Smooth muscle cell (in vitro differentiated cells): ENCODE measurements at regions not wholly inside any gene's neighbourhood (a gene's known extent, or its start where the extent isn't known, plus 50 kb on each side); places are given as distances from the start of the nearest gene placed in this dataset.

ENCODE experiments used
- DNase-seq: peaks from one replicate; lab custom pipeline; 2025; ENCODE audit not compliant: unreplicated experiment; lab: John Stamatoyannopoulos, UW
- H2AFZ ChIP-seq: fragments of 200-600 bp; sonication (generic); 2 replicates; pipeline ENCODE4 v1.6.0; 2016; ENCODE audit warnings: antibody characterized with exemption, low read depth, mild to moderate bottlenecking
- H3F3A ChIP-seq: fragments of 200-600 bp; sonication (generic); 2 replicates; pipeline ENCODE4 v1.6.0; 2017; ENCODE audit warnings: antibody characterized with exemption, low read depth
- H3K27ac ChIP-seq: fragments of 200-600 bp; sonication (generic); 2 replicates; pipeline ENCODE4 v1.5.1; 2016; ENCODE audit warnings: low read depth, mild to moderate bottlenecking
- H3K27me3 ChIP-seq: fragments of 200-600 bp; sonication (generic); 2 replicates; pipeline ENCODE4 v1.6.1; 2016; ENCODE audit warnings: low read depth, mild to moderate bottlenecking
- H3K36me3 ChIP-seq: fragments of 200-600 bp; sonication (generic); 2 replicates; pipeline ENCODE4 v1.5.1; 2016; ENCODE audit warnings: low read depth
- H3K4me1 ChIP-seq: fragments of 200-600 bp; sonication (generic); 2 replicates; pipeline ENCODE4 v1.5.1; 2016; ENCODE audit warnings: low read depth
- H3K4me2 ChIP-seq: fragments of 200-600 bp; sonication (generic); 2 replicates; pipeline ENCODE4 v1.6.0; 2016; ENCODE audit warnings: mild to moderate bottlenecking
- H3K4me3 ChIP-seq: fragments of 200-600 bp; sonication (generic); 2 replicates; pipeline ENCODE4 v1.5.1; 2016; ENCODE audit warnings: mild to moderate bottlenecking
- H3K79me2 ChIP-seq: fragments of 200-600 bp; sonication (generic); 2 replicates; pipeline ENCODE4 v1.6.0; 2016; ENCODE audit warnings: low read depth, mild to moderate bottlenecking
- H3K9ac ChIP-seq: fragments of 200-600 bp; sonication (generic); 2 replicates; pipeline ENCODE4 v1.6.0; 2016; ENCODE audit warnings: low read depth
- H3K9me3 ChIP-seq: fragments of 200-600 bp; sonication (generic); replicated peaks from 2 replicates; pipeline ENCODE4 v1.5.1; 2016; ENCODE audit warnings: low read depth
- H4K20me1 ChIP-seq: fragments of 200-600 bp; sonication (generic); 2 replicates; pipeline ENCODE4 v1.6.0; 2016; ENCODE audit warnings: low read depth
- WGBS: methylation state at CpG from one replicate; pipeline ENCODE4 v1.1.7; 2016; ENCODE audit warnings: low lambda C conversion rate; 5-methylcytosine and 5-hydroxymethylcytosine counted together
- TF ChIP-seq, protein P1 (sequence below): fragments of 200-600 bp; sonication (generic); IDR thresholded peaks from 2 replicates; pipeline ENCODE4 v1.5.1; 2017; ENCODE audit warnings: borderline replicate concordance, mild to moderate bottlenecking, antibody characterized with exemption; ENCODE audit not compliant: insufficient read depth, poor library complexity, severe bottlenecking

DNA sequence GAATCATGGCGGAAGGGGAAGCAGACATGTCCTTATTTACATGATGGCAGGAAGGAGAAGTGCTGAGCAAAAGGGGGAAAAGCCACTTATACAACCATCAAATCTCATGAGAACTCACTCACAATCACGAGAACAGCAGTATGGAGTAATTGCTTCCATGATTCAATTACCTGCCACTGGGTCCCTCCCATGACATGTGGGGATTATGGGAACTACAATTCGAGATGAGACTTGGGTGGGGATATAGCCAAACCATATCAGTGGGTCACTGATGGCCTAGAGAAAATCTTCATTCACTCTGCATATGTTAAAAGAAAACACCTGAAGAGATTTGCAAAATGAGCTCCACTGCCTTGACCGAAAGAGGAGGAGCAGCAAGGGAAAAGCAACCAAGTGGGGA, 130.3 kb upstream of the FAM20A start:
- Histone ChIP-seq H2AFZ (no peak overlapping the region), H3K27me3 (no peaks in the 10 kb centered on the region), H3K4me1 (peaks cover 13% of the 10 kb centered on the region), H3K4me3 (no peak overlapping the region), H3K9me3 (no peaks in the 10 kb centered on the region), H3K4me2 (no peak overlapping the region), H3K79me2 (no peaks in the 10 kb centered on the region), H3K36me3 (no peaks in the 10 kb centered on the region), H3K27ac (no peak overlapping the region), H3K9ac (no peak overlapping the region), H3F3A (peaks cover 5% of the 10 kb centered on the region), H4K20me1 (no peaks in the 10 kb centered on the region)
- 78% methylated on average over 4 of the region's 4 CpGs for WGBS
- TF ChIP-seq, protein P1, sequence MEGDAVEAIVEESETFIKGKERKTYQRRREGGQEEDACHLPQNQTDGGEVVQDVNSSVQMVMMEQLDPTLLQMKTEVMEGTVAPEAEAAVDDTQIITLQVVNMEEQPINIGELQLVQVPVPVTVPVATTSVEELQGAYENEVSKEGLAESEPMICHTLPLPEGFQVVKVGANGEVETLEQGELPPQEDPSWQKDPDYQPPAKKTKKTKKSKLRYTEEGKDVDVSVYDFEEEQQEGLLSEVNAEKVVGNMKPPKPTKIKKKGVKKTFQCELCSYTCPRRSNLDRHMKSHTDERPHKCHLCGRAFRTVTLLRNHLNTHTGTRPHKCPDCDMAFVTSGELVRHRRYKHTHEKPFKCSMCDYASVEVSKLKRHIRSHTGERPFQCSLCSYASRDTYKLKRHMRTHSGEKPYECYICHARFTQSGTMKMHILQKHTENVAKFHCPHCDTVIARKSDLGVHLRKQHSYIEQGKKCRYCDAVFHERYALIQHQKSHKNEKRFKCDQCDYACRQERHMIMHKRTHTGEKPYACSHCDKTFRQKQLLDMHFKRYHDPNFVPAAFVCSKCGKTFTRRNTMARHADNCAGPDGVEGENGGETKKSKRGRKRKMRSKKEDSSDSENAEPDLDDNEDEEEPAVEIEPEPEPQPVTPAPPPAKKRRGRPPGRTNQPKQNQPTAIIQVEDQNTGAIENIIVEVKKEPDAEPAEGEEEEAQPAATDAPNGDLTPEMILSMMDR, result no peak
- no peak for DNase-seq

DNA sequence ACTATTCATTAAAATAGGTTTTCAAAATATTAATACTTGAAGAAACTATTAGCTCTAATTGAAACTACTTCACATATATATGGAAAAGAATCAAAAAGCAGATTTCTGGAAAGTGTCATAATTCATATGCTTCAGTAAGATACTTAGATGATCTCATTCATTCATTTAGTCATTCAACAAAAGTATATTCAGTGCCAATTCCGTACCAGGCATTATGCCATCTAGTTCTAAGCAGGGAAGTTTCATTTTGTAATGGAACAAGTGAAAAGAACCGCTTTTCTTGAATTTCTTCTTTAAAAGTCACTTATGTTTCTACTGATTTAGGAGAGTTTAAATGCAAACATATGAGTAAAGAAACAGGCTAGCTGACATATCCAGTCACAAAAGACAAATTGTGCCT, 118.3 kb upstream of the FAM20A start:
- DNase-seq, result no peak
- 87% methylated on average over 2 of the region's 2 CpGs for WGBS
- H3K9me3 ChIP-seq, result no peaks in the 10 kb centered on the region
- H3K27ac ChIP-seq, result no peak overlapping the region
- no peak overlapping the region for H3K9ac ChIP-seq
- H3K36me3 ChIP-seq, result no peaks in the 10 kb centered on the region
- H3F3A ChIP-seq, result no peaks in the 10 kb centered on the region
- no peaks in the 10 kb centered on the region for H4K20me1 ChIP-seq
- H3K4me1 ChIP-seq, result no peaks in the 10 kb centered on the region
- H2AFZ ChIP-seq, result no peak overlapping the region
- no peak overlapping the region for H3K4me3 ChIP-seq
- no peaks in the 10 kb centered on the region for H3K79me2 ChIP-seq
- no peaks in the 10 kb centered on the region for H3K27me3 ChIP-seq
- TF ChIP-seq, protein P1, result no peak
- no peak overlapping the region for H3K4me2 ChIP-seq

DNA sequence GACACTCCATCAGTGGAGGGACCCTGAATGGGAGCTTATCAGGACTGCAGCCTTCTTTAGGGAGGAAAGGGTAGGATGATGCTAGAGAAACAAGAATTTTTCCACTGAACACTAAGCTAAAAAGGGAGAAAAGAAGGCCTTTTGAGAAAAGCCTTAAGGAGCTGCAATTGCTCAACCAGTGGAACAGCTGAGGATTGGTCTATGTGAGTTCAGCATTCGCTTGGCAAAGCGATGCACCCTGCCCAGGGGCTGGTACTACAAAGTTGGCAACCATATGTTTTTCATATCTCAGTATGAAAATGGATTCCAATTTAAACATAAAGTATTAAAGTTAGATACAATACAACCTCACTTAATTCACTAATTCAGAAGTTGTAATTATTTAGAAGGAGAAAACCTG, 117.8 kb upstream of the FAM20A start:
- WGBS, result 95% methylated on average over 2 of the region's 2 CpGs
- no peak overlapping the region for H3K9ac ChIP-seq

DNA sequence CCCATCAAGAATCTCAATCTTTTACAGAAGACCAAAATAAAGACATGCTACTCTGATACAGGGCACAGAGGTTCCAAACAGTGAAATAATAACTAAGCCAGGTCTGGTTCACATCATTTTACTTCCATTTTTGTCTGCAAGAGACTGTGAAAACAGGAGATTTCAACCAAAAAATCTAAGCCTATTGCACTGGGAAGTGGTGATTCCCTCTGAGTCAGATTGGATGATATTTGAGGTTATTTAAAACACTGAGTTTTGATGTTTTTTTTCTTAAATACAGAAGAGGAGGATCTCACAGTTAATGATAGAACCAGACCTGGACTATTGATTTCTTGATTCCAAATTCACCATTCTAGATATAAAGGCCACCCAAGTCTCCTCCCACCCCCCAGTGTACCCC, 117.3 kb upstream of the FAM20A start:
- Histone ChIP-seq H3K79me2 (no peaks in the 10 kb centered on the region), H4K20me1 (no peaks in the 10 kb centered on the region), H3K36me3 (no peaks in the 10 kb centered on the region), H3K9ac (no peak overlapping the region), H3K4me1 (no peaks in the 10 kb centered on the region), H2AFZ (no peak overlapping the region), H3K9me3 (no peaks in the 10 kb centered on the region), H3K4me2 (no peak overlapping the region), H3K4me3 (no peak overlapping the region), H3F3A (no peaks in the 10 kb centered on the region), H3K27me3 (no peaks in the 10 kb centered on the region), H3K27ac (no peak overlapping the region)
- TF ChIP-seq, protein P1, result no peak
- no peak for DNase-seq

More for the DNA sequence above, 117.8 kb upstream of the FAM20A start:
- Histone ChIP-seq H4K20me1 (no peaks in the 10 kb centered on the region), H3K27ac (no peak overlapping the region), H3K4me2 (no peak overlapping the region), H3K36me3 (no peaks in the 10 kb centered on the region), H3K4me3 (no peak overlapping the region), H3F3A (no peaks in the 10 kb centered on the region), H3K27me3 (no peaks in the 10 kb centered on the region), H3K9me3 (no peaks in the 10 kb centered on the region), H3K79me2 (no peaks in the 10 kb centered on the region), H3K4me1 (no peaks in the 10 kb centered on the region), H2AFZ (no peak overlapping the region)
- TF ChIP-seq, protein P1, result no peak
- no peak for DNase-seq
